ENCODE measurements at regions not wholly inside any gene's neighbourhood (a gene's known extent, or its start where the extent isn't known, plus 50 kb on each side); places are given as distances from the start of the nearest gene placed in this dataset.

DNA sequence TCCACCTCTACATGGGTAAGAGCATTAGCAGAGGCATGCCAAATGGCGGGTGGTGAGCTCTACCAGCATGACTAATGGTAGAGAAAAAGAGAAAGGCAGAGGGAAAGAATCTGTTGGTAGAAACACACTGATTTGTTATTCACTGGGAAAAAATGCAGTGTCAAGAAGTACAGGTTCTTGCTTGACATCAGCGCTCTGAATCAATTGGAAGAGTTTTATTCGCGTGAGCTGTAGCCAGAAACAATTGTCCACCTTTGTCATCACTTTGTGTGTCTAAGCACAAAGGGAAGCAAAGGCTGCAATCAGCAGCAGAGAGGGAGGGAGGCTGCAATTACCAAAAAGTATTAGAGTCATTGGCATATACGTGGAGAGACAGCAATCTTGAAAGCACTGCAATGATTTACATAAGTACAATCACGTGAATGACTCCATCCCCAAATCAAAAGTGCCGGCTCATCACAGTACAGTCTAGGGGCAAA is 67.7 kb upstream of the HS3ST1 start:
- H3K9ac ChIP-seq = no peak overlapping the region
- no peaks in the 10 kb centered on the region for H4K20me1 ChIP-seq (ENCODE audit: insufficient read depth)
- H3K27me3 ChIP-seq (ENCODE audit: insufficient read depth, low read depth) = no peaks in the 10 kb centered on the region
- H3K27ac ChIP-seq = no peak overlapping the region
- H3K79me2 ChIP-seq (ENCODE audit: insufficient read depth, low read depth) = no peaks in the 10 kb centered on the region
- no peak overlapping the region for H2AFZ ChIP-seq (ENCODE audit: low read depth)
- TF ChIP-seq CTCF (conservative IDR thresholded peaks at IDR 0.05; ENCODE audit: low read depth, low read length) = no peak
- H3K4me2 ChIP-seq = no peak overlapping the region
- H3K4me1 ChIP-seq (ENCODE audit: low read depth, poor library complexity, severe bottlenecking) = peaks cover 5% of the 10 kb centered on the region
- no peaks in the 10 kb centered on the region for H3K36me3 ChIP-seq (ENCODE audit: insufficient read depth)
- H3K4me3 ChIP-seq (IDR thresholded peaks at IDR 0.05; ENCODE audit: insufficient read depth, low read depth, low read length) = no peak overlapping the region

- Histone ChIP-seq H2AFZ (ENCODE audit: low read depth) (no peak overlapping the region), H3K27me3 (ENCODE audit: insufficient read depth, low read depth) (no peaks in the 10 kb centered on the region), H3K27ac (no peak overlapping the region), H3K4me2 (no peak overlapping the region), H3K79me2 (ENCODE audit: insufficient read depth, low read depth) (no peaks in the 10 kb centered on the region), H3K4me3 (IDR thresholded peaks at IDR 0.05; ENCODE audit: insufficient read depth, low read depth, low read length) (no peak overlapping the region), H3K4me1 (ENCODE audit: low read depth, poor library complexity, severe bottlenecking) (peaks cover 5% of the 10 kb centered on the region), H3K36me3 (ENCODE audit: insufficient read depth) (no peaks in the 10 kb centered on the region), H4K20me1 (ENCODE audit: insufficient read depth) (no peaks in the 10 kb centered on the region), H3K9ac (no peak overlapping the region)
- no peak for TF ChIP-seq CTCF (conservative IDR thresholded peaks at IDR 0.05; ENCODE audit: low read depth, low read length)
Measured at GRCh38 chr4:11495818-11496217, 67.1 kb upstream of the HS3ST1 start.

GRCh38 chr4:11495291-11495690 is 66.6 kb upstream of the HS3ST1 start:
- Histone ChIP-seq H3K79me2 (ENCODE audit: insufficient read depth, low read depth) (no peaks in the 10 kb centered on the region), H3K9ac (no peak overlapping the region), H3K4me3 (IDR thresholded peaks at IDR 0.05; ENCODE audit: insufficient read depth, low read depth, low read length) (no peak overlapping the region), H3K4me1 (ENCODE audit: low read depth, poor library complexity, severe bottlenecking) (peaks cover 5% of the 10 kb centered on the region), H4K20me1 (ENCODE audit: insufficient read depth) (no peaks in the 10 kb centered on the region), H2AFZ (ENCODE audit: low read depth) (no peak overlapping the region), H3K4me2 (no peak overlapping the region), H3K27ac (no peak overlapping the region), H3K36me3 (ENCODE audit: insufficient read depth) (no peaks in the 10 kb centered on the region), H3K27me3 (ENCODE audit: insufficient read depth, low read depth) (no peaks in the 10 kb centered on the region)
- no peak for TF ChIP-seq CTCF (conservative IDR thresholded peaks at IDR 0.05; ENCODE audit: low read depth, low read length)

GRCh38 chr4:11494232-11494631 is 65.5 kb upstream of the HS3ST1 start:
- H2AFZ ChIP-seq (ENCODE audit: low read depth) = no peak overlapping the region
- no peaks in the 10 kb centered on the region for H4K20me1 ChIP-seq (ENCODE audit: insufficient read depth)
- peaks cover 5% of the 10 kb centered on the region for H3K4me1 ChIP-seq (ENCODE audit: low read depth, poor library complexity, severe bottlenecking)
- H3K4me3 ChIP-seq (IDR thresholded peaks at IDR 0.05; ENCODE audit: insufficient read depth, low read depth, low read length) = no peak overlapping the region
- no peaks in the 10 kb centered on the region for H3K79me2 ChIP-seq (ENCODE audit: insufficient read depth, low read depth)
- no peak overlapping the region for H3K9ac ChIP-seq
- H3K27ac ChIP-seq = no peak overlapping the region
- H3K36me3 ChIP-seq (ENCODE audit: insufficient read depth) = no peaks in the 10 kb centered on the region
- no peaks in the 10 kb centered on the region for H3K27me3 ChIP-seq (ENCODE audit: insufficient read depth, low read depth)
- TF ChIP-seq CTCF (conservative IDR thresholded peaks at IDR 0.05; ENCODE audit: low read depth, low read length) = no peak
- no peak overlapping the region for H3K4me2 ChIP-seq

All from KMS-11 (cell line).